WERI-Rb-1 (cell line): ENCODE measurements at regions not wholly inside any gene's neighbourhood (a gene's known extent, or its start where the extent isn't known, plus 50 kb on each side); places are given as distances from the start of the nearest gene placed in this dataset.
A peak's percentile ranks its signal among the peaks of the same experiment; 100 is the strongest.

Source experiments
- DNase-seq: peaks from one replicate; pipeline ENCODE4 v3.0.0-alpha.2; 2020
- H3K27ac ChIP-seq: fragments of 250-450 bp; sonication (Bioruptor Pico); 2 replicates; pipeline ENCODE4 v1.5.1; 2020; ENCODE audit warnings: mild to moderate bottlenecking, moderate library complexity
- H3K27me3 ChIP-seq: fragments of 250-450 bp; sonication (Bioruptor Pico); 2 replicates; pipeline ENCODE4 v1.5.1; 2021; ENCODE audit warnings: mild to moderate bottlenecking, low read depth, moderate library complexity; ENCODE audit not compliant: insufficient read depth, severe bottlenecking
- H3K36me3 ChIP-seq: fragments of 250-450 bp; sonication (Bioruptor Pico); 2 replicates; pipeline ENCODE4 v1.5.1; 2020; ENCODE audit warnings: mild to moderate bottlenecking, moderate library complexity
- H3K4me3 ChIP-seq: 2 replicates; pipeline ENCODE4 v1.5.1; 2011; ENCODE audit warnings: low read depth, mild to moderate bottlenecking, control low read depth, low read length
- H3K9me3 ChIP-seq: fragments of 250-450 bp; sonication (Bioruptor Pico); 2 replicates; pipeline ENCODE4 v1.5.1; 2021; ENCODE audit warnings: mild to moderate bottlenecking, moderate library complexity; ENCODE audit not compliant: severe bottlenecking
- CTCF ChIP-seq: IDR thresholded peaks from 2 replicates; pipeline ENCODE4 v1.5.1; 2011; ENCODE audit warnings: low read depth, mild to moderate bottlenecking, control low read depth, inconsistent platforms, low read length

DNA sequence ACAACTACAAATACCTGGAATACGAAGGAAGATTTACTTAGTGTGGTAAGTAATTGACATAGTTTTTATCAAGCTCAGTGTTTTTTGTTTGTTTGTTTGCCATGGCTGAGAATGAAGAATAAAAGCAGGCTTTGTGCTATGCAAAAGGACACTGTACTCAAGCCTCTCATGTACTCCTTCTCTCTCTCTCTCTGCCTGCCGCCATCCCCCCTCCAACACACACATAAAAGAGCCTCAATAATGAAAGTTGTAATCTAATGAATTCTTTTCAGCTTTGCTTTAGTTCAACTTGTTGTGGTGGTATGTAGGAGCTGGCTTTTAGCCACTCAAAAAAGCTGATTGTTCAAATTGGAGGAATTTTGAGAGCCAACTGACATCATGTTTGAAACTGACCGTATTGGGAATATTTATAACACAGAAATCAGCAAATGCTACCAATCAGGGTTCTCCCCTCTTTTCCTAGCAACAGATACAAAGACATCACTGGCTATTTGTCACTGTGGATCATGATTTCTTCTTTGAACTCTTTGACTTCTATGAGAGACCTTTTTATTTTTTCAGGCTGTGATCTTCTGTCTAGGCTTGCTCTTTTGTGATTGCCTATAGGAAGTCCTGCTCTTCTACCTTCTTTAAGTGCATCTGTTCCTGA, 1148.8 kb downstream of the RAPGEF2 start:
- no peak overlapping the region for H3K27ac ChIP-seq
- no peaks in the 10 kb centered on the region for H3K36me3 ChIP-seq
- no peaks in the 10 kb centered on the region for H3K9me3 ChIP-seq
- H3K4me3 ChIP-seq = no peak overlapping the region
- DNase-seq = no peak
- H3K27me3 ChIP-seq = no peaks in the 10 kb centered on the region
- no peak for TF ChIP-seq CTCF

- Histone ChIP-seq H3K9me3 (no peaks in the 10 kb centered on the region), H3K27ac (no peak overlapping the region), H3K4me3 (no peak overlapping the region), H3K36me3 (no peaks in the 10 kb centered on the region), H3K27me3 (no peaks in the 10 kb centered on the region)
- no peak for DNase-seq
- TF ChIP-seq CTCF = no peak
These were observed 1154.4 kb downstream of the RAPGEF2 start for GRCh38 chr4:160257318-160257717.

DNA sequence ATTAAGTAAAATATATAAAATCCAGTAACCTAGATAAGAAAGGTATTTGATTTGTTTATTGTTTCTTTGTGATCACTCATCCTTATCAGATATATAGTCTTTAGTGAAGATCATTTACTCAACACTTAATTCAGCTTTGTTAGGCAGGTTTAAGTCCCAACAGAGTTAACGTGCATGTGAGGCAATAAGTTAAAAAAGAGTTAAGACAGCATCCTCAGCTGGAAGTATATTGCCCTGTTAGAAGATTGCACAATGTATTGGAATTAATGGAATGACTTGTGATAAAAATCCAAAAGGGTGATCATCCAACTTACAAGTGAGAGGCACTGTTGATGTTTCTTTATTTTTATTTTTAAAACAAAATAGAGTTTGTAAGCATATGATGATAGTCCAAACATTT, 1162.1 kb downstream of the RAPGEF2 start:
- Histone ChIP-seq H3K9me3 (no peaks in the 10 kb centered on the region), H3K4me3 (no peak overlapping the region), H3K36me3 (no peaks in the 10 kb centered on the region), H3K27ac (no peak overlapping the region), H3K27me3 (no peaks in the 10 kb centered on the region)
- no peak for TF ChIP-seq CTCF
- no peak for DNase-seq

DNA sequence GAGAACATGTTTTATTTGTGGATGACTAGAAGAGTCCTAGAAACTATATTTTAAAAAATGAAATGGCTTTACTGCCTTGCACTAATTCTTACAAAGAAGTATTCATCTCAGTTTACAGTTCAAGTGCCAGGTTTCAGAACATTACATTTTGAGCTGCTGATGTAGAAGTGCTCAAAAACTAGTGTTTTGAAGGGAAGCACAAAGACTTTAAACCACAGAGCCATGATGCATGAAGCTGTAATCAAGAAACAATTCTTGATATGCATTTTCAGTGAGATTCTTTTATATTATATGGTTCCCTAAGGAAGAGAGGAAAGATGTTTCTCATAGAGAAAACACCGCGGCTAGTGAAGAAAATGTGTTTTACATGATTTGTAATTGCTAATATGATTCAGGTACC, 1163.0 kb downstream of the RAPGEF2 start:
- H3K36me3 ChIP-seq = no peaks in the 10 kb centered on the region
- no peak for TF ChIP-seq CTCF
- H3K27ac ChIP-seq = no peak overlapping the region
- no peak for DNase-seq
- H3K27me3 ChIP-seq = no peaks in the 10 kb centered on the region
- H3K9me3 ChIP-seq = no peaks in the 10 kb centered on the region
- no peak overlapping the region for H3K4me3 ChIP-seq

GRCh38 chr4:160276785-160277325, 1174.0 kb downstream of the RAPGEF2 start:
- Histone ChIP-seq H3K27ac (no peak overlapping the region), H3K36me3 (no peaks in the 10 kb centered on the region), H3K9me3 (peaks cover 3% of the 10 kb centered on the region), H3K4me3 (no peak overlapping the region), H3K27me3 (no peaks in the 10 kb centered on the region)
- DNase-seq = peak; percentile 26
- no peak for TF ChIP-seq CTCF

DNA sequence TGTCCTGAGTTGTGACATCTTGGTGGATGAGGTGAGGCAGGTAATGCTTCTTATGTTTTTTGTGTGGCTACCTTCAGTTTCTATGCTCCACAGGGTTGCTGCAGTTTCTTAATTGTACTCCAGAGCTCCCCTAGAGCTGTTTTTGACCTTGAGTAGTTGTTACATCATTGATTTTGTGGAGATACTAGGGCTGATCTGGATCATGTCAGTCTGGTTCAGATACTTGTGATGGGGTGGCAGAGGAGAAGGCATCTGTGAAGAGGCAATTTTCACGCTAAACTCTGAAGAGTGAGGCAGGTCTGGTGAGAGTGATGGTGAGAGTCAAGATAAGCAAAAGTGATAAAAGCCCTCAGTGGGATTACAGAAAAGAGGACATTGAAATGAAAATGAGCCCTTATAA, 1180.2 kb downstream of the RAPGEF2 start:
- Histone ChIP-seq H3K4me3 (no peak overlapping the region), H3K36me3 (no peaks in the 10 kb centered on the region), H3K9me3 (no peaks in the 10 kb centered on the region), H3K27ac (no peak overlapping the region), H3K27me3 (no peaks in the 10 kb centered on the region)
- no peak for TF ChIP-seq CTCF
- DNase-seq = no peak
